Heart left ventricle (tissue), 13 donors: ENCODE measurements at regions not wholly inside any gene's neighbourhood (a gene's known extent, or its start where the extent isn't known, plus 50 kb on each side); places are given as distances from the start of the nearest gene placed in this dataset.

Experiments used
- CTCF ChIP-seq, 12 donors: fragments of 200-600 bp; sonication (generic) in 4 of 12; IDR thresholded peaks; one replicate each; pipeline versions ENCODE4 v1.5.0 to v1.8.0; 2018 to 2022; ENCODE audit warnings: antibody characterized with exemption in 12 of 12, mild to moderate bottlenecking in 5 of 12
- POLR2A ChIP-seq, 2 donors: fragments of 450-650 bp; IDR thresholded peaks; one replicate each; pipeline ENCODE4 v1.6.1; 2017; ENCODE audit warnings: antibody characterized with exemption in 2 of 2, mild to moderate bottlenecking in 2 of 2, moderate library complexity in 2 of 2
- donor health status: ischemic (EF 13 %, LVEDD 7.1; RV severe dilation, severe dysfunction).
- donor health status: DM: no; HTN: yes; CAD: no.
- donor health status: DM: no; HTN: no; CAD: no.
- donor health status: ischemic (EF 25% LVEDD 6.9; RV normal size, moderate dysfunction).
- donor health status: ischemic (EF 25% LVEDD 5.7; RV mildly dilated, moderate dysfunction).
- donor health status: ischemic (EF 35%, LVEDD 5.7; RV mildly dilated, moderate dysfunction).
- donor health status: nonischemic (EF 11% LVEDD 7.7; RV severe dilation, severe dysfunction).
- donor health status: DM: yes; HTN: yes; CAD: no.
- donor health status: PGD.
- donor health status: ischemic (EF 29% LVEDD 5.4; RV normal size, mild dysfunction).
- donor health status: nonischemic (EF 23%, LVEDD 6.1; RV moderate dilation, normal function).

GRCh38 chr13:90926459-90926858, 421.0 kb upstream of the MIR17HG start:
- TF ChIP-seq CTCF (IDR thresholded peaks at IDR 0.05) (no peak), POLR2A (IDR thresholded peaks at IDR 0.05) (no peak)
